ENCODE measurements at regions not wholly inside any gene's neighbourhood (a gene's known extent, or its start where the extent isn't known, plus 50 kb on each side); places are given as distances from the start of the nearest gene placed in this dataset.

GRCh38 chr11:116485425-116485824 lies 287.4 kb downstream of the BUD13 start:
- intact Hi-C loops (cut with DNase I; ENCODE audit: low total_unique reads) = no loop called here
- Histone ChIP-seq H3K4me1 (no peaks in the 10 kb centered on the region), H3K9me3 (no peaks in the 10 kb centered on the region), H3K27ac (no peak overlapping the region), H3K4me3 (no peak overlapping the region), H3K36me3 (no peaks in the 10 kb centered on the region), H3K27me3 (peaks cover 0 to 14% of the 10 kb centered on the region in 2 donors)
- TF ChIP-seq CTCF (IDR thresholded peaks at IDR 0.05) = no peak
- DNase-seq = no peak

- H3K27ac ChIP-seq = no peak overlapping the region
- no peaks in the 10 kb centered on the region for H3K9me3 ChIP-seq
- H3K4me1 ChIP-seq = no peaks in the 10 kb centered on the region
- no peak for TF ChIP-seq CTCF (IDR thresholded peaks at IDR 0.05)
- DNase-seq = no peak
- H3K27me3 ChIP-seq = peaks cover 0 to 10% of the 10 kb centered on the region in 2 donors
- intact Hi-C loops (cut with DNase I; ENCODE audit: low total_unique reads) = no loop called here
- no peak overlapping the region for H3K4me3 ChIP-seq
- no peaks in the 10 kb centered on the region for H3K36me3 ChIP-seq
Measured at GRCh38 chr11:116482716-116483115, 290.1 kb downstream of the BUD13 start.

GRCh38 chr11:116481126-116481675 lies 291.6 kb downstream of the BUD13 start:
- TF ChIP-seq CTCF (IDR thresholded peaks at IDR 0.05) = no peak

GRCh38 chr11:116478669-116479668 lies 293.8 kb downstream of the BUD13 start:
- Histone ChIP-seq H3K36me3 (no peaks in the 10 kb centered on the region), H3K27ac (no peak overlapping the region), H3K27me3 (no peaks in the 10 kb centered on the region), H3K4me1 (no peaks in the 10 kb centered on the region), H3K4me3 (no peak overlapping the region), H3K9me3 (no peaks in the 10 kb centered on the region)
- intact Hi-C loops (cut with DNase I; ENCODE audit: low total_unique reads) = no loop called here
- no peak for TF ChIP-seq CTCF (IDR thresholded peaks at IDR 0.05)
- DNase-seq = no peak

More at GRCh38 chr11:116481126-116481675, 291.6 kb downstream of the BUD13 start:
- Histone ChIP-seq H3K27ac (no peak overlapping the region), H3K4me3 (no peak overlapping the region), H3K9me3 (no peaks in the 10 kb centered on the region), H3K36me3 (no peaks in the 10 kb centered on the region), H3K4me1 (no peaks in the 10 kb centered on the region), H3K27me3 (peaks cover 0 to 2% of the 10 kb centered on the region in 2 donors)
- DNase-seq = no peak
- intact Hi-C loops (cut with DNase I; ENCODE audit: low total_unique reads) = no loop called here

GRCh38 chr11:116478205-116478604 lies 294.6 kb downstream of the BUD13 start:
- DNase-seq = no peak
- H3K27ac ChIP-seq = no peak overlapping the region
- H3K27me3 ChIP-seq = no peaks in the 10 kb centered on the region
- no peaks in the 10 kb centered on the region for H3K36me3 ChIP-seq
- TF ChIP-seq CTCF (IDR thresholded peaks at IDR 0.05) = no peak
- intact Hi-C loops (cut with DNase I; ENCODE audit: low total_unique reads) = no loop called here
- no peaks in the 10 kb centered on the region for H3K9me3 ChIP-seq
- no peak overlapping the region for H3K4me3 ChIP-seq
- no peaks in the 10 kb centered on the region for H3K4me1 ChIP-seq
